GM19395 (cell line): ENCODE measurements at regions not wholly inside any gene's neighbourhood (a gene's known extent, or its start where the extent isn't known, plus 50 kb on each side); places are given as distances from the start of the nearest gene placed in this dataset.

ENCODE experiments used
- ATAC-seq: cut with Tn5 transposase; IDR thresholded peaks from one replicate; pipeline ENCODE4 v1.9.1; 2021; ENCODE audit warnings: mild to moderate bottlenecking, moderate library complexity; ENCODE audit not compliant: unreplicated experiment

- no peak for ATAC-seq
Observed at GRCh38 chr15:97072545-97072944, 742.0 kb downstream of the NR2F2 start.

- no peak for ATAC-seq
Observed at GRCh38 chr15:97076011-97076410, 745.5 kb downstream of the NR2F2 start.

DNA sequence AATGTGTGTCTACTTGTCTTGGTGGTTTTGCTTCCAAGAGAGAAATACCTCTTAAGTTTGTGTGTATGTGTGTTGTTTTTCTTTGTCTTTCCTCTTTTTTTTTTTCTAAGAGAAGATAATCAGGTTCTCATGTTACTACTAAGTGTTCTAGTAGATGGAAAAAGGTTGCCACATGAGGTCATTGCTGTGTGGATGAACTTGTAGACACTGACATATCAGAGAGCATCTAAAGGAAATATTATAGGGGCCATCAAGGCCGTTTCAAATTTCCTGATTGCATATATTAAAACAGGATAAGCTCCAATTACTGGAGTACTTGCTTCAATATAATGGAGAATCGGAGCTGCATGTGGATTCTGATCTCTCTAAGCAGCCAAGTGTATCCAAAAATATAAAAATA is 747.5 kb downstream of the NR2F2 start:
- ATAC-seq: no peak

GRCh38 chr15:97078591-97078990 is 748.1 kb downstream of the NR2F2 start:
- ATAC-seq: no peak

DNA sequence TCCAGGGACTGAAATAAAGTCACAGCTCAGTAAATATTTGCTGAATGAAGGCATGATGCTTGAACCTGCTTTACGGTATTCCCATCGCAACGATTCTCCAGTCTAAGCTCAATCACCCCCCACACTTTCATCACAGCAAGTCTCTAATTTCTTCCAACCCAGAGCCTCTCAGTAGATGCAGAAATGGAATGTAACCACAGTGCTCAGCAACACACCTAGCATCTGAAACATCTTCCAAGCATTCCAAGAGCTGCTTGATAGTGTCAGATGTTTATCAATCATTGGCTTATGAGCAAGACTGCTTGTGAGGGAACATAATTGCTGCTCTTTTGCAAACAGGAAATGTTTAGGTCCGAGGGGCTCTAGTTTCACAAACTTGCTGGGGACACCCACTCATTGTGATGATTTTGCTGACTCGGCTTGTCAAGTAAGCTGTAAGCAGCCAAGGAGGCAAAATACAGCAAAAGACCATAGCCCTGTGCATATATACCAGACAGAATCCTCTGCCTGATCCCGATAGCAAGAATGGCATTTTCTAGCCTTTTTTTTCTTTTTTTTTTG is 751.2 kb downstream of the NR2F2 start:
- no peak for ATAC-seq

DNA sequence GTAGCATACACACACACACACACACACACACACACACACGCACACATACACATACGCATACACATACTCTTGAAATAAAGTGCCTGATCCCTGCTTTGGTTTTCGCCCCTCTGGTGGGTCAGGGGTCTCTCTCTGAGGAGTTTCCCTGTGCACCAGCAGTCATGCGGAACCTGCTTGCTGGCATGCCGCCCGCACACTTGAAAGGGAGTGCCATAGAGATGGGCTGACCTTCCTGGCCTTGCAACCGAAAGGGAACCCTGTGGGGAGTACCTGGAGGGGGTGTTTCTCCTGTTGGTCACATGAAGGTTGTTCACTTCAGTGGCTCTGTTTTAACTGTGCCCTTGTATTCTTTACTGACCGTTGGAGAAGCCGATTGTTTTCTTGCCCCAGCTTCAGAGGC is 752.3 kb downstream of the NR2F2 start:
- ATAC-seq: no peak

- no peak for ATAC-seq
Observed at GRCh38 chr15:97084650-97085049, 754.1 kb downstream of the NR2F2 start.

DNA sequence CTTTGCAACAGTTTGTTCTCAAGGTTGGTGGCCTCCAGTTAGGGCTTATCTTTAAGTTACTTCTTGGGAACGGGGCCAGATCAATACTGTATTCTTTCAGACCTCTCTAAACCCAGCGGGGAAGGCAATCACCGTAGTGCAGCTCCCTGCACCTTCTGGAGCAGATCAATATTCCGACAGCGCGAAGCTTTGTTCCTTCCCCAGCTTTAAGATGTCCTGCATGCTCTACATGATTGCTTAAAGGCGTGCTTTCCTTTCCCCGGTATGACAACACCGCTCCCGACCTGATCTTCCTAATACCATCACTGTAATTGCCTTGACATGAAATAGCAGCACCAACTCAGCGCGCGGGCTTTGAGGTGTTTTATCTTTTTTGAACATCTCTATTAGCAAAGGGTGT is 755.2 kb downstream of the NR2F2 start:
- no peak for ATAC-seq

DNA sequence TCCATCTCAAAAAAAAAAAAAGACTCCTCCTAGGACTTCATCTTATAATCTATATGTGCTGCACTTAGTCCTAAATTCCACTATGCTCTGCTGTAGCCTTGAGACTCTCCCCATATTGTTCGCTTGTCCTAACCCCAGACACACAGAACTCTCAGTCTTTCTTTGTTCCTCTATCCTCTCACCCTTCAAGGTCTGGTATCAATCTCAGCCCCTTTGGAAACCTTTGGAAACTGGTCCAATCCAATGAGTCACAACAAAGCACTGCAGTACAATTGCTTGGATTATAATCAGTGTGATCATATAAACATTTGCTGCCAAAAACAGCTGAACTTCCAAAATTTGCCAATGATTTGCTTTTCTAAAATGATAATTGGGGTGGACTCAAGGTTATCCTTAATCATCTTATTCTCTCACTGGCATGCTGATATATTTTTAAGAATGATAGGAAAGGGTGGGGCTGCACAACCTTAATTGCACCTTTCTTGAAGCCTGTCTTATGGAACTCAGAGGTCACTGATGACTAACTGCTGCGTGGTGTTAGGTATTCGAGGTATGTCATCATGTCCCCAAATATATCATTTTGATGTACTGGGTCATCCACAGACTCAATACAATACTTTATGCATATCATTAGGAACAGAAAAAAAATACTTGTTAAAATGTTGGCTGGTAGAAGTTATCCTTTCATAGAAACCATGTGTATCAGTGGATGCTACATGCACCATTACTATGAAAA is 756.7 kb downstream of the NR2F2 start:
- no peak for ATAC-seq

GRCh38 chr15:97091093-97091492 is 760.6 kb downstream of the NR2F2 start:
- no peak for ATAC-seq

DNA sequence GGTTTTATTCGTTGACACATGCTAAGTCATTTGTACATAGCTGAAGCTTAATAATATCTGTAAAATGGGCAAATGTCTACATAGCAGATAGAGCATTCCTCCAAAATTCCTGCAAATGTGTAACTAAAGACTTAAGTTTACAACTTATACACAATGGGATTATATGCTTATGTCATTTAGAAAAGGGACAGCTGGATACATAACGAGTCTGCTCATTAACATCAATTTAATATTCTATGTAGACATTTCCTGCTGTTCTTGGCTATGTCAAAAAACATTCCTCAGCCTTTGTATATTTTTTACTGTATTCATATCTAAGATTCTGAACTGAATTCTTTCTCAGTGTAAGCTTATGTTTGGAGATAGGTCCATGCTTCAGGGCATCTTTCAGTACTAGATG is 762.2 kb downstream of the NR2F2 start:
- no peak for ATAC-seq

- ATAC-seq: no peak
Observed at GRCh38 chr15:97096303-97096835, 765.9 kb downstream of the NR2F2 start.

DNA sequence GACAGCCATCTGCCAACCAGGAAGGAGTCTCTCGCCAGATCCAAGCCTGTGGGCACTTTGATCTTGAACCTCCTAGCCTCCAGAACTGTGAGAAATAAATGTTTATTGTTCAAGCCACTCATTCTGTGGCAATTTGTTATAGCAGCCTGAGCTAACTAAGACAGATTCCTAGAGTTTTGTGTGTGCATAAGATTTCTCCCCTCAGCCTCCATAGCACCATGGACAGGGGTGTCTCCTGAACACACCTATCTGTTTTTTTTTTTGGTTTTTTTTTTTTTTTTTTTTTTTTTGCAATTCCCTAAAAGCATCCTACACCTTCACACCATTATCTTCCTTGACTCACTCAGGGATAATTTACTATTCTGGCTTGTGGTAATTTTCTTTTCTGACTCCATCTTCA is 768.5 kb downstream of the NR2F2 start:
- ATAC-seq: no peak

- ATAC-seq: no peak
Observed at GRCh38 chr15:97101572-97101971, 771.1 kb downstream of the NR2F2 start.

GRCh38 chr15:97114900-97115760 is 784.6 kb downstream of the NR2F2 start:
- no peak for ATAC-seq

GRCh38 chr15:97115761-97116070 is 785.2 kb downstream of the NR2F2 start:
- ATAC-seq: no peak

DNA sequence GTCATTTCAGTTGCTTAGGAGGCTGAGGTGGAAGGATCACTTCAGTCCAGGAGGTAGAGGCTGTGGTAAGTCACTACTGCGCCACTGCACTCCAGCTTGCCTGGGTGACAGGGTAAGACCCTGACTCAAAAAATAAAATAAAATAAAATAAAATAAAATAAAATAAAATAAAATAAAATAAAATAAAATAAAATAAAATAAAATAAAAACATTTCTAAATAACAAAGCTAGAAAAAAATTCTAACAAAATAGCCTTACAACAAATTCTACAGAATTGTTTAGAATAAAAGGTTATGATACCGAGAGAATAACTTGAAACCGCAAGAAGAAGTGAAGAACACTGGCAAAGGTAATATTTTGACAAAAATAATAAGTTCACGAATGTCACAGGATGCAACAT is 794.3 kb downstream of the NR2F2 start:
- ATAC-seq: no peak

GRCh38 chr15:97126553-97127233 is 796.2 kb downstream of the NR2F2 start:
- ATAC-seq: no peak

GRCh38 chr15:97129674-97130073 is 799.2 kb downstream of the NR2F2 start:
- ATAC-seq: no peak

DNA sequence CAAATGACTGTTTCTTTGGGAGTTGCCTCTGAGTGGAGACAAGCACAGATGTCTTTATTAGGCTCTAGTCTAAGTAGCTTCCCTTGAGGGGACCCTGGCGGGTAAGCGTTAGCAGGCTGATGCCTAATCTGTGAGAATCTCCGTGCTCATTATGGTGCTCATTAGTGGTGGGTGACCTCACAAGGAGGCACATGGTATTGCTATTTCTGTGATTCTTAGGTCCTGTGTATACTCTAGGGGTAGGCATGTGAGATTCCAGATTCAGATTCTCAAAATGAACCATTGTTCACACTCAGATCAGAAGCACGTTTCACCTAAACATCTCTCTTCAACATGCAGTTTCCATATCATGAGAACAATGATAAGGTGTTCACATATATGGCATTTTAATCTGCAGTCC is 809.7 kb downstream of the NR2F2 start:
- ATAC-seq: no peak

- ATAC-seq: no peak
Observed at GRCh38 chr15:97141360-97141759, 810.9 kb downstream of the NR2F2 start.
